ENCODE measurements at regions not wholly inside any gene's neighbourhood (a gene's known extent, or its start where the extent isn't known, plus 50 kb on each side); places are given as distances from the start of the nearest gene placed in this dataset.

DNA sequence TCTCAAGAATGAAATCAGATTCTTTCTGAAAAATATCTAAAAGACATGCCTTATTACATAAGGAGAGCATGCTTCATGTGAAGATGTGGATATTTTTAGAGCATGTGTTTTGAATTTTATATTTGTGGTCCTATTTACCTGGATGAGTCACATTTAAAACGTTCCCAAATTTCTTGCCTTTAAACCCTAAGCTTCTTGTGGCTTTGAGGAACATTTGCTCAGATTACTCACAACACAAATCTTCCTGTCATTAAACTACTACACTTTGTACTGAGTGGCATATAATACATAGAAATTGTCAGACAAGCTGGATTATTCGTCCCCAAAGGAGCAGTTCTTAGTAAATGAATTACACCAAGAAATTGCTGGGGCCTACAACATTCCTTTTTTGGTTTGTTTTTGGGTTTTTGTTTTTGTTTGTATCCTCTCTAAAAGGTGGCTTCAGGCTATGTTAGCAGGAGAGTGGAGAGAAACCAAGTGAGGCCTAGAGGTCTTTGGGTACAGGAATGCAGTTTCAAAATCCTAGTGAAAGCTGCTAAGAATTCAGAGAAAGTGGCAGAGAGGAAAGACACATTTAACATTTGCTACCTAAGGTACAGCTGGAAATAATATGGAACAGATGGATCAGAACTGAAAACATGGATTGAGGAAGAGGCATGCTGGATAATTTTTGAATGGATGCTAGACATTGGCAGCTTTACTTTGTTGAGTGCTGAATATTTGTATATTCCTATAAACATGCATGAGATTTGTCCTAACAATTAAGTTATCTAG, 128.1 kb downstream of the RPL22L1 start:
- TF ChIP-seq, protein P1, sequence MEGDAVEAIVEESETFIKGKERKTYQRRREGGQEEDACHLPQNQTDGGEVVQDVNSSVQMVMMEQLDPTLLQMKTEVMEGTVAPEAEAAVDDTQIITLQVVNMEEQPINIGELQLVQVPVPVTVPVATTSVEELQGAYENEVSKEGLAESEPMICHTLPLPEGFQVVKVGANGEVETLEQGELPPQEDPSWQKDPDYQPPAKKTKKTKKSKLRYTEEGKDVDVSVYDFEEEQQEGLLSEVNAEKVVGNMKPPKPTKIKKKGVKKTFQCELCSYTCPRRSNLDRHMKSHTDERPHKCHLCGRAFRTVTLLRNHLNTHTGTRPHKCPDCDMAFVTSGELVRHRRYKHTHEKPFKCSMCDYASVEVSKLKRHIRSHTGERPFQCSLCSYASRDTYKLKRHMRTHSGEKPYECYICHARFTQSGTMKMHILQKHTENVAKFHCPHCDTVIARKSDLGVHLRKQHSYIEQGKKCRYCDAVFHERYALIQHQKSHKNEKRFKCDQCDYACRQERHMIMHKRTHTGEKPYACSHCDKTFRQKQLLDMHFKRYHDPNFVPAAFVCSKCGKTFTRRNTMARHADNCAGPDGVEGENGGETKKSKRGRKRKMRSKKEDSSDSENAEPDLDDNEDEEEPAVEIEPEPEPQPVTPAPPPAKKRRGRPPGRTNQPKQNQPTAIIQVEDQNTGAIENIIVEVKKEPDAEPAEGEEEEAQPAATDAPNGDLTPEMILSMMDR (IDR thresholded peaks at IDR 0.05; ENCODE audit: unreplicated experiment in 3 of 3), result no peak
- Mint-ChIP-seq H3K27me3 (ENCODE audit: low read depth) (no peaks in the 10 kb centered on the region), H3K4me3 (no peak overlapping the region), H3K4me1 (peaks cover 19% of the 10 kb centered on the region), H3K36me3 (ENCODE audit: low read depth) (peaks cover 4% of the 10 kb centered on the region), H3K9me3 (peaks cover 2% of the 10 kb centered on the region), H3K27ac (peak overlapping the region; percentile 28 to 73 (median 67))

DNA sequence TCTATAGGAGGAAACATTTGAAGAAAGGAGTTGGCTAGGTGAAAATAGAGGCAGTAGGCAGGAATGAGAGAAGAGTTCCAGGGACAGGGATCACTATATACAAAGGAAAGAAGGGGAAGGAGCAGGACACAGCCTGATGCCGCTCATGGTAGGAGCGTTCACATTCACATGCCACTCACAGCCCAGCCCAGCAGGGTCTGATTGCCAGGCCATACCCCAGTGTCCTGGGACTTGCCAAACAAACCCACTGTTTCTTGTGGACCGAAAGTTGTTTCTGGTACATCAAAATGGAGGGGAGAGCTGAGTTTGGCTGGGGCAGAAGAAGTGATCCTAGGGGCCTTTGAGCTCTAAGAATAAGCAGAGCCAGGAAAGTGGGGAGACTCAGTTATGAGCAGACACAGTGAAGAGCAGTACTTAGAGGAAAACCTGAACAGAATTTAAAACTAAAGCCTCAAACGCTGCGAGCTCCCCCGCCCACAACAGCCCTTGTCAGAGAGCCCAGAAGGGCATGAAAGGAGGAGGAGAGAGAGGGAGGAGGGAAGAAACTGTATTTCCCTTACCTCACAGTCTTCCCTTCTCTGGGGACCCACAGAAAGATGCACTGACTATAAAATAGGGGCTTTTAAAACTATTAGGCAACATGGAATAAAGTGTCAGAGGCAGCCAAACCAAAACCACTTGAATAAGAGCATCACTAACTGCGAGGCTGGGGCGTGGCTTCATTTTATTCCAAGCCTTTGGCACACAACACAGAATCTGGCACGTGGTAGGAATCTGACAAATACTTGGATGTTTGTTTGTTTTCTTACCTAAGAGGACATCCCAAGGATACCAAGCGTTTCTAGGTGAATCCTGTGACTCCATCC, 129.0 kb downstream of the RPL22L1 start:
- H3K36me3 Mint-ChIP-seq (ENCODE audit: low read depth), result peaks cover 4% of the 10 kb centered on the region
- TF ChIP-seq, protein P1 (IDR thresholded peaks at IDR 0.05; ENCODE audit: unreplicated experiment in 3 of 3), result no peak
- peaks cover 19% of the 10 kb centered on the region for H3K4me1 Mint-ChIP-seq
- H3K27ac Mint-ChIP-seq, result peak overlapping the region; percentile 28 to 73 (median 67)
- no peaks in the 10 kb centered on the region for H3K9me3 Mint-ChIP-seq
- H3K27me3 Mint-ChIP-seq (ENCODE audit: low read depth), result no peaks in the 10 kb centered on the region
- H3K4me3 Mint-ChIP-seq, result no peak overlapping the region

DNA sequence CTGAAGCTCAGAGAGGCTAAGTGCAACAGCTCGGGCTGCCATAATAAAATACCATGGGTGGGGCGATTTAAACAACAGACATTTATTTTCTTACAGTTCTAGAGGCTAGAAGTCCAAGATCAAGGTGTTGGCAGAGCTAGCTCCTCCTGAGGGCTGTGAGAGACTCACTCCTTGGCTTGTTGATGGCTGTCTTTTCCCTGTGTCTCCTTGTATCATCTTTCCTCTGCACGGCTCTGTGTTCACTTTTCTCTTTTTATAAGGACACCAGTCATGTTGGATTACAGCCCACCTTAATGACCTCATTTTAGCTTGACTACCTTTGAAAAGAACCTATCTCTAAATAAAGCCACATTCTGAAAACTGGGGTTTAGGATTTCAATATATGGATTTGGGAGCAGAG, 129.7 kb downstream of the RPL22L1 start:
- Mint-ChIP-seq H3K36me3 (ENCODE audit: low read depth) (peaks cover 4% of the 10 kb centered on the region), H3K4me1 (peaks cover 14% of the 10 kb centered on the region), H3K27ac (peak overlapping the region; percentile 28 to 73 (median 53)), H3K4me3 (no peak overlapping the region), H3K27me3 (ENCODE audit: low read depth) (no peaks in the 10 kb centered on the region), H3K9me3 (no peaks in the 10 kb centered on the region)
- TF ChIP-seq, protein P1 (IDR thresholded peaks at IDR 0.05; ENCODE audit: unreplicated experiment in 3 of 3), result no peak

DNA sequence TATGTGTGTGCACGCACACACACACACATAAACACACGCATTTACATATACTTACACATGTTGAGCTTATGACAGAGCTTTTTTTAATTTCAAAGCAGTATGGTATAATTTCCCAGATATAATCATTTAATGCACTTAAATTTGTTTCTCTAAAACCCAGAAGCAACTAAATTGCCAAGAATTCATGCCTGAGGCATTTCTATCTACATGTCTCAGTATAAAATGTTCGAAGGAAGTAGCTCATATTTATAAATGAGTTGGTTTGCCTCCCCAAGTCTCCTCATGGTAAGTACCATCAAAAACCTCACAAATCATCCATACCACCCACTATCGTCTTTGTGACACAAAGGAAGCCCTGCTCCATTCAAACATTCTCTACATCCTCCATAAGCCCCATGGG, 130.6 kb downstream of the RPL22L1 start:
- Mint-ChIP-seq H3K27ac (no peak overlapping the region), H3K36me3 (ENCODE audit: low read depth) (peaks cover 4% of the 10 kb centered on the region), H3K27me3 (ENCODE audit: low read depth) (no peaks in the 10 kb centered on the region), H3K4me1 (peaks cover 17% of the 10 kb centered on the region), H3K4me3 (no peak overlapping the region), H3K9me3 (no peaks in the 10 kb centered on the region)
- TF ChIP-seq, protein P1 (IDR thresholded peaks at IDR 0.05; ENCODE audit: unreplicated experiment in 3 of 3), result no peak

DNA sequence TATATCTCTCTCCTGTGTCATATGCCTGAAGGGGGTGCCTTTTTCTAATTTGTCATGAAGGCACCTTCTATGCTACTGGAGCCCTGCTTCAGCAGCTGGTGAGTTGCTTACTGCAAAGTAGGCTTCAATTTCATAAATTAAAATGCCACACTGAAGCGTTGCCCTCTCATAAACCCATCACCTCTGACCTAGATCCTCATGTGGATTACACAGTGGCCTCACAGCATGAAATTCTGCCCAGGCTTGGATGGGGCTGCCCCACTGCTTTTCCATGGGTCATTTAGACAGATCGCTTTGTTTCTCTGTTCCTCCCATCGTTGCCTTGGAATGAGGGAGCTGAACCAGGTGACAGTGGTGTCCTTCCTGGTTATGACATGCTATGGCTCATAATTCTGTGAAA, 131.2 kb downstream of the RPL22L1 start:
- Mint-ChIP-seq H3K4me1 (peaks cover 22% of the 10 kb centered on the region), H3K27ac (no peak overlapping the region), H3K27me3 (ENCODE audit: low read depth) (no peaks in the 10 kb centered on the region), H3K9me3 (no peaks in the 10 kb centered on the region), H3K4me3 (no peak overlapping the region), H3K36me3 (ENCODE audit: low read depth) (peaks cover 4% of the 10 kb centered on the region)
- TF ChIP-seq, protein P1 (IDR thresholded peaks at IDR 0.05; ENCODE audit: unreplicated experiment in 3 of 3), result no peak
